CD4-positive, alpha-beta T cell (primary cell): ENCODE measurements at regions not wholly inside any gene's neighbourhood (a gene's known extent, or its start where the extent isn't known, plus 50 kb on each side); places are given as distances from the start of the nearest gene placed in this dataset.
A peak's percentile ranks its signal among the peaks of the same experiment; 100 is the strongest.

Experiments used
- ATAC-seq: fragments of 200-7000 bp; cut with Tn5 transposase; one replicate; pipeline ENCODE4 v1.10.0; 2022; ENCODE audit warnings: mild to moderate bottlenecking; ENCODE audit not compliant: poor library complexity
- CTCF ChIA-PET: fragments of 350-600 bp; sonication (Branson Sonifier 250); formaldehyde crosslinking; loops from one replicate; lab custom pipeline; 2021; ENCODE audit warnings: antibody characterized with exemption, inconsistent platforms; lab: Charles Lee
- POLR2A ChIA-PET: fragments of 350-600 bp; sonication (Branson Sonifier 250); formaldehyde crosslinking; loops from one replicate; lab custom pipeline; 2021; ENCODE audit warnings: antibody characterized with exemption, inconsistent platforms; lab: Charles Lee
- DNase-seq, 14 experiments: peaks; one replicate each; pipeline ENCODE4 v3.0.0-alpha.2; 2013 to 2020; ENCODE audit warnings: mixed read lengths in 2 of 14
- H3K27ac ChIP-seq, 2 donors: one replicate each; pipeline versions ENCODE4 v1.5.1 to v1.7.0; 2013; ENCODE audit warnings: low read length in 2 of 2, low read depth in 1 of 2, mild to moderate bottlenecking in 1 of 2
- H3K27me3 ChIP-seq, 2 experiments: 1 replicate in 1 of 2; 2 replicates in 1 of 2; pipeline versions ENCODE4 v1.6.1 to v1.7.0; 2013; ENCODE audit warnings: low read length in 2 of 2, control low read depth in 1 of 2, mild to moderate bottlenecking in 1 of 2, moderate library complexity in 1 of 2; ENCODE audit not compliant: insufficient read depth in 2 of 2, control insufficient read depth in 1 of 2
- H3K36me3 ChIP-seq: one replicate; pipeline ENCODE4 v1.6.1; 2013; ENCODE audit warnings: low read length, control low read depth; ENCODE audit not compliant: insufficient read depth
- H3K4me1 ChIP-seq: one replicate; pipeline ENCODE4 v1.6.1; 2013; ENCODE audit warnings: low read length, control low read depth; ENCODE audit not compliant: insufficient read depth
- H3K4me3 ChIP-seq: one replicate; pipeline ENCODE4 v1.5.1; 2013; ENCODE audit warnings: mild to moderate bottlenecking, low read length, moderate library complexity
- H3K9me3 ChIP-seq, 2 experiments: 1 replicate in 1 of 2; 2 replicates in 1 of 2; pipeline versions ENCODE4 v1.6.1 to v1.7.0; 2013; ENCODE audit warnings: low read length in 2 of 2, mild to moderate bottlenecking in 2 of 2, control low read depth in 1 of 2, moderate library complexity in 1 of 2; ENCODE audit not compliant: control insufficient read depth in 1 of 2, insufficient read depth in 1 of 2
- H3K27ac Mint-ChIP-seq: one replicate; pipeline ENCODE4 v1.8.0; 2020; ENCODE audit warnings: mixed read lengths
- H3K27me3 Mint-ChIP-seq: one replicate; pipeline ENCODE4 v1.8.0; 2021; ENCODE audit warnings: mixed read lengths
- H3K36me3 Mint-ChIP-seq: one replicate; pipeline ENCODE4 v1.8.0; 2021; ENCODE audit warnings: low read depth, mixed read lengths
- H3K4me1 Mint-ChIP-seq: one replicate; pipeline ENCODE4 v1.8.0; 2021; ENCODE audit warnings: low read depth, mixed read lengths
- H3K4me3 Mint-ChIP-seq: one replicate; pipeline ENCODE4 v1.8.0; 2020; ENCODE audit warnings: mild to moderate bottlenecking, mixed read lengths
- H3K9me3 Mint-ChIP-seq: one replicate; pipeline ENCODE4 v1.8.0; 2020; ENCODE audit warnings: mixed read lengths
- CTCF ChIP-seq: fragments of 200-600 bp; IDR thresholded peaks from one replicate; pipeline ENCODE4 v1.8.0; 2022; ENCODE audit warnings: antibody characterized with exemption, mild to moderate bottlenecking
- intact Hi-C, 2 experiments: fragments of 100-400 bp; cut with DNase I in 1 of 2; cut with micrococcal nuclease in 1 of 2; formaldehyde crosslinking; loops; one replicate each; pipeline versions ENCODE4 v1.15.1 to v1.9.0; 2023 to 2025; cut with DNase I, micrococcal nuclease

- no peak overlapping the region for H3K4me3 ChIP-seq
- H3K9me3 ChIP-seq, result no peaks in the 10 kb centered on the region
- H3K27me3 ChIP-seq, result no peaks in the 10 kb centered on the region
- ChIA-PET CTCF (no interaction called here), POLR2A (no interaction called here)
- no peak for TF ChIP-seq CTCF
- Mint-ChIP-seq H3K36me3 (no peaks in the 10 kb centered on the region), H3K4me3 (no peak overlapping the region), H3K27me3 (no peaks in the 10 kb centered on the region), H3K27ac (no peak overlapping the region), H3K4me1 (no peaks in the 10 kb centered on the region), H3K9me3 (peaks cover 5% of the 10 kb centered on the region)
- DNase-seq (peak in 3 of 14 experiments; percentile 7 to 13 (median 12)), ATAC-seq (no peak)
- H3K27ac ChIP-seq, result no peak overlapping the region
- H3K36me3 ChIP-seq, result no peaks in the 10 kb centered on the region
- intact Hi-C loops, result no loop called here
- H3K4me1 ChIP-seq, result no peaks in the 10 kb centered on the region
Observed at GRCh38 chr4:14008494-14008893, 381.0 kb upstream of the BOD1L1 start.

GRCh38 chr4:14018191-14018853 is 390.8 kb upstream of the BOD1L1 start:
- Mint-ChIP-seq H3K27ac (no peak overlapping the region), H3K4me1 (no peaks in the 10 kb centered on the region), H3K27me3 (peaks cover 6% of the 10 kb centered on the region), H3K36me3 (peaks cover 3% of the 10 kb centered on the region), H3K9me3 (peaks cover 3% of the 10 kb centered on the region), H3K4me3 (no peak overlapping the region)
- intact Hi-C loops, result no loop called here
- TF ChIP-seq CTCF, result no peak
- Histone ChIP-seq H3K4me1 (no peaks in the 10 kb centered on the region), H3K36me3 (no peaks in the 10 kb centered on the region), H3K9me3 (peaks cover 0 to 4% of the 10 kb centered on the region in 2 experiments), H3K27ac (no peak overlapping the region), H3K27me3 (no peaks in the 10 kb centered on the region), H3K4me3 (no peak overlapping the region)
- DNase-seq, result no peak
- ChIA-PET POLR2A (no interaction called here), CTCF (no interaction called here)
- no peak for ATAC-seq

GRCh38 chr4:14022456-14022855 is 394.9 kb upstream of the BOD1L1 start:
- Mint-ChIP-seq H3K9me3 (no peaks in the 10 kb centered on the region), H3K27me3 (peaks cover 6% of the 10 kb centered on the region), H3K4me1 (no peaks in the 10 kb centered on the region), H3K4me3 (no peak overlapping the region), H3K36me3 (no peaks in the 10 kb centered on the region), H3K27ac (no peak overlapping the region)
- Histone ChIP-seq H3K27me3 (no peaks in the 10 kb centered on the region), H3K4me3 (no peak overlapping the region), H3K36me3 (no peaks in the 10 kb centered on the region), H3K9me3 (no peaks in the 10 kb centered on the region), H3K27ac (no peak overlapping the region), H3K4me1 (no peaks in the 10 kb centered on the region)
- ChIA-PET CTCF (no interaction called here), POLR2A (no interaction called here)
- ATAC-seq (no peak), DNase-seq (no peak)
- intact Hi-C loops, result no loop called here
- no peak for TF ChIP-seq CTCF
